Activated CD4-positive, alpha-beta T cell treated with anti-CD3 and anti-CD28 coated beads, Interleukin-2, amount 50 U/mL, for 24 hours (primary cell): ENCODE measurements at regions not wholly inside any gene's neighbourhood (a gene's known extent, or its start where the extent isn't known, plus 50 kb on each side); places are given as distances from the start of the nearest gene placed in this dataset.

Source experiments
- DNase-seq, 2 donors: peaks; one replicate each; pipeline ENCODE4 v3.0.0-alpha.2; 2020; ENCODE audit warnings: low read depth in 1 of 2, low spot score in 1 of 2

- no peak for DNase-seq
Observed at GRCh38 chr6:91500689-91501303, 913.9 kb upstream of the MAP3K7 start.

GRCh38 chr6:91498576-91498975, 911.7 kb upstream of the MAP3K7 start:
- no peak for DNase-seq

DNA sequence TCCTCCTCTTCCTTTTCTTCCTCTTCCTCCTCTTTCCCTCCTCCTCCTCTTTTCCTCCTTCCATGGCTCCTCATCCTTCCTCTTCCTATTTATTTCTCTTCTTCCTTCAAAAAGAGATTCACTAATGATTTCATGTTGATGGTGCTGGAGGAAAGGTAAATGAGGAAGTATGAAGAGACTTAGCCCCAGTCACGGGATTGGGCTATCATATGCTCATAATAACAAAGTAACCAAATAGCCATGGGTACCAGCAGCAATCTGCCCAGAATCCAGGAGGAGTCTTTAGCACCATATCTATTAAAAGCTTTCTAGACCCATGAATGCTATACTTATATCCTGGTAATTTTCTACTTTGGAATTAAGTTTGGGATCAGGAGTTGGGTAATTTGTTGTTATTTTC, 910.9 kb upstream of the MAP3K7 start:
- no peak for DNase-seq

- DNase-seq, result no peak
Observed at GRCh38 chr6:91490671-91491301, 903.9 kb upstream of the MAP3K7 start.

DNA sequence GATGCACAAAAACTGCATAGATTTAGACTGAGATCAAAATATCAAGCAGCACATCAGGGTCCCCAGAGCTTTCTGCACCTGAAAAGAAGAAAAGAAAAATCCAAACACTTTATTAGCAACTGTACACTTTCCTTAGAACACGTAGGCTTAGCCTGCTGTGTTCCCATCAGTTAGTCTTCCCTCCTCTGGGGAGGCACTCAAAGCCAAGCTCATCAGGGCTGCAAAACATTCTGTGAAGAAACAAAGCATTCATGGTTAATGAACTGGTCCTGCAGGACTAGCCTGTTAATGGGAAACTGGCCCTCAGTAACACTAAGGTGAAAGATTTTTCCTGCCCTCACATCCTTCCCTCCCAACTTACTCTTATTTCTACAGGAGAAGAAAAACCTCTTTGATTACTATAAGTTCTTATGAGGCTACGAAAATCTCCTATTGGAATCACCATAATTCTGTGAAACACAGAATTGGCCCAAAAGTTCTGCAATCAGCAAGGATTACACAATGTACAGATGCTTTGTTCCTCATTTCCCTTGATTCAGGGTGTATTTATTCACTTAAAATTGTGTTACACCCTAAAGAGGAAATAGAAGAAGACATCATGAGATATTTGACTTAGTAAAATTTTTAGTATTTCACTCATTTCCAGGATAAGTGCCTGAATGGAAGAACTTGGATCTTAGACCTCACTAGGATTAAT, 901.0 kb upstream of the MAP3K7 start:
- no peak for DNase-seq

DNA sequence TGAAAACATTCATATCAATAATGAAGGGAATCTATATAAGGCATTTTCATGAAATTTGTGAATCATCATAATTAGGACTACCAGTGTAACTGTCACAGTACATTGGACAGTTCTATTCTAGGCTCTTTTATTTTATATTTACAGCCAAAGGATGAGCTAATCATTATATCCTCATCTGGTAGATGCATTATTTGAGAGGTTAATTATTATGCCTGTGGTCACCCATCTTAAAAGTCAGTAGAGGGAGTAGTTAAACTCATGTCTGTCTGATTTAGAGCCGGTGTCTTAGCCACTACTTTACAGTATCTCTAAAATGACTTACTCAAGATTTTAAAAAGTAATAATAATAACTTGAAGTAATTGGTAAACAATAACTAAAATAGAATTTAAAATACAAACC, 899.3 kb upstream of the MAP3K7 start:
- DNase-seq, result no peak

GRCh38 chr6:91485047-91485446, 898.2 kb upstream of the MAP3K7 start:
- DNase-seq, result no peak

- DNase-seq, result no peak
Observed at GRCh38 chr6:91483415-91484105, 896.7 kb upstream of the MAP3K7 start.

DNA sequence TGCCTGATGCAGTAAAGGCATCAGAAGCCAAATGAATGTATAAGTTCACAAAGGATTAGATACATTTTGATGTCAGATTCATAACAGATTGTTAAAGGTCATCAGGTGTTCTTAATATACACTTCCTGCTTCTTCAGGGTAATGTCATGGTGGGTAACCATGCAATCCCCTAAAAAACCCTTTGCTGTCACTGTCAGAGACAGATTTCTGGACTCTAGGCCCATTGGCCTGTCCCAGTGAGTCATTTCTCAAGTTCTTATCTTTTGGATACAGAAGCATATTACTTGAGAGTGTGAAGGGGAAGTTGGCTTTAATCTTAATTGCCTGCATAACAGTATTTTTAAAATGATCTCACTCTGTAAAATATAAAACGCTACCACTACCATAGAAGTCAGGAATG, 895.6 kb upstream of the MAP3K7 start:
- DNase-seq, result no peak

GRCh38 chr6:91480402-91480801, 893.5 kb upstream of the MAP3K7 start:
- DNase-seq, result no peak

GRCh38 chr6:91477688-91478087, 890.8 kb upstream of the MAP3K7 start:
- no peak for DNase-seq

DNA sequence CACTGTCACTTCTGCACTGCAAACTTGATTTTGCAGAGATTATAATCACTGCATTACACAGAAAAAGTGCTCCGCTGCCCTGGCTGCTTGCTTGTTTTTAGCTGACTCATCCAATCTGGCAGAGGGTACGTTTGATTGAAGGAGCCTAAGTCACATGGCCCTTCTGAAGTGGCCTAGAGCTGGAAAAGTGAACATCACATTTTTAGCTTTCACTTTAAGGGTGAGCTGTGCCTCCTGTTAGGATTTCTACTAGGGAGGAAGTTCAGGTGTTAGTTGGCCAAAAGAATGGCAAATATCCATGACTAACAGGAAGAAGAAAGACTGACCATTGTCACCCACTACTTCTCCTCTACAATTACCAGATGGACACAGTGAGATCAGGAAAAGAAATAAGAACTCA, 889.1 kb upstream of the MAP3K7 start:
- DNase-seq, result no peak

DNA sequence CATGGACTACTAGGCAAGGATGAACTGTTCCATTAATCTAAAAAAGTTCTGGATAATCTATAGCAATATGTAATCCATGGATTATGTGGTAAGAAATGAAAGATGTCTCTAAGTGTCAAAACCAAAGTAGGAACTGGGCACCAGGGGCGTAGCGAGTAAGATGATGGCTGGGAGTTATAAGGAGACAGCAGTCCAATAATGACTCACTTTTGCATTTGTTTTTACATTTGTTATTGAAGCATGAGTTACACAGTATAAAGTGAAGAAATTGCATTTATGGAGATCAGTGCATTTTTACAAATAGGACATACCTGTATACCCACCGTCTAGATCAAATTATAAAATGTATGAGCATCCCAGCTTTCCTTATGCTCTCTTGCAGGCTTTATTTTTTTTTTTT, 878.5 kb upstream of the MAP3K7 start:
- DNase-seq, result no peak

- no peak for DNase-seq
Observed at GRCh38 chr6:91464718-91465117, 877.8 kb upstream of the MAP3K7 start.

- DNase-seq, result no peak
Observed at GRCh38 chr6:91464201-91464600, 877.3 kb upstream of the MAP3K7 start.

DNA sequence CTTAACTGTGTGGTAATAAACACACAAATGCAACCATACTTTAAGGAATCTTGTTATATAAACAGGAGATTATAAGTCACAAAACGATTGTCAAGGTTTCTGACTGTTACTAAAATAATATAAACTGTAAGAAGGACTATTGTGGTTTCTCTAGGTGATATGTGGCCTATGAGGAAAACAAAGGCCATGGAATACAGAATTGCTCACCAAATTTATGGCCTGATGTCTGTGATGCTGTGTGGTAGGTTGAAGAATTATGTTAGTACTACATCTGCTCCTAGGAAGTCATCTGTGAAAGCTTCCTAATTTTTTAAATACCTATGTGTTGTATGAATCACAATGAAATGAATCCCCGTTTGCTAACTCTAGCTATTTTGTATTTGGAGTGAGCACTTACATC, 875.4 kb upstream of the MAP3K7 start:
- DNase-seq, result no peak

DNA sequence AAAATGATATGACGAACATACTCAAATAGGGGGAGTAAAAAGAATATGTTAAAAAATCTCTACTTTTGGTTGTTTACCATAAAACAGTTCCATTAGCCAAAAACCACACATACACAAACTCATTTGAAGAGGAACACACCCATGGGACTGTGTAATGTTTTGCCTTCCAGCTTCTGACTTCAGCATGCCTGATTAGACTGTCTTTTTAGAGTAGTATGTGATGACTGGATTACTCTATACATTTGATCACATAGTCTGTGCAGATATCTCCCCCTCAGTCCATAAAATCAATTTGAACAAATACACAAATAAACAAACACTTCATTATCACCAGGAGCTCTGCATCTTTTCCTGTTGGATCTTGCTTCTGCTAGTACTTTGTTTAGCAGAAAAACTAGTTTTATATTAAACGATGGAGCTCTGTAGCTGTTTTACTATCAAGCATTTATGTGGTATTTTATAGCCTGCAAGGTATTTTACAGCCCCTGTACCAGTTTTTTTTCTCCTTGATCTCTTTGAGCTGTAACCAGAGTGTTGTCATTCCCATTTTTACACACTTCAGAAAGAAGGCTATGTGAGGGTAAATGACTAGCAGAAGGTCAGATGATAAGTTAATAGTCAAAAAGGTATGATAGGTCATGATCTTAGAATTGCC, 866.5 kb upstream of the MAP3K7 start:
- DNase-seq, result no peak

DNA sequence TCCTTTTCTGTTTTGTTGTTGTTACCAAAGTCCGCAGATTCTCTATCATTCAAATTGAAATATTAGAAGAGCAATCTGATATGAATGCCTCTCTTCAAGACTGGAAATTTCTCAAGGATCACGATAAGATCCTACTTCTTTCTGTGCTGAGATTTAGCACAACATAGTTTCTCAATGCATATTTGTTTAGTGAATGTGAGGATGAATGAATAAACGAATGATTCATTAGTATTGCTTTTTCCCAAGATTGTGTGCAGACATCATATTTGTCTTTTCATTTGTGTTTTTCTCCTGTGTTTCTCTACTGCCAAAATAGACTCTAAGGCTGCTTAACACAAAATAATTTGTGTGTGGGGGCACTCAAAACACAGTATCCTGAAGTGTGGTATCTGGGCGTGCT, 862.7 kb upstream of the MAP3K7 start:
- DNase-seq, result no peak

DNA sequence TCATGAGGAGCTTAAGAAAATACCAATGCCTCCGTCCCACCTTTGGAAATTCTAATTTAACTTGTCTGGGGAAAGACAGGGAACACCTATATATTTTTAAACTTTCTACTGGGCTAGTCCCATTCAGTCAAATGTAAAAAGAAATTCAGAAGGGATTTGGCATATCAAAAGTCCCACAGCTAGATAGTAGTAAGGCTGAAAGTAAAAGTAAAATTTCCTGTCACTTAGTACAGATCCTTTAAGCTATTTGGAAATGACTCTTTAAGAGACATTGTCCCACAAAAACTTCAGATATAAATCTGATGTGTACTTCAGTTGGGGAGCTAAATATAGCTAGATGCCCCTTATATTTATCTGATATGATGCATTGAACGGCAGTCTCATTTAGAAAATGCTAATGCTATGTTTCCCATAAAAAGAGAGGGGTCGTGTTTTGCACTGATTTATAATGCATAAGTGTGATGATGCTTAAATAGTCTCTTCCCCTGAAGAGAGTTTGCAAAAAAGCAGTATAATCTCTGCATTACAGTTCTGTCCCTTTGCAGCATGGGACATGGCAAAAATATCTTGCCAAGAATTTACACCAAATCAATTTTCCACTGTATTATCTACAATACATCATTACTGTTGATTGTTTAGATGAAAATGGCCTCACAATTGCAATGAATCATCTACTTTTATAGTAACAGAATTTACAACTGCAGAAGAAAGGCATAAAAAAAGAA, 860.8 kb upstream of the MAP3K7 start:
- DNase-seq, result no peak

DNA sequence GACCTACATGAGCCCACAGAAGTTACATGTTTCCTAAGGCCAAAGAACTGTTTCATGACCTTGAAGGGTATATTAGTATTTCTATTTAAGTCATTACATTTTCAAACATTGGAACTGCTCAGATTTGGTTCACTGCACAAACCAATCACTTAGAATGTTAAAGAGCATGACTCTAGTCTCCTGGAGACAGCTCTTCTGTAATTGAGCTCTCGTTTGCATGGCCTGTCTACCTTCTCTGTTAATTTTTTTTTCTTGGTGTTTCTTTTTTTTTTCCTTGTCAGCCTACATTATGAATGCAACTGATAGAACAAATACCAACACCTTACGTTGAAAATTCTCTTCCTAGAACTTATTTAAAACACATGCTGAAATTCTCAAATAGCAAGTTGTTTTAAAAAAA, 860.2 kb upstream of the MAP3K7 start:
- DNase-seq, result no peak

DNA sequence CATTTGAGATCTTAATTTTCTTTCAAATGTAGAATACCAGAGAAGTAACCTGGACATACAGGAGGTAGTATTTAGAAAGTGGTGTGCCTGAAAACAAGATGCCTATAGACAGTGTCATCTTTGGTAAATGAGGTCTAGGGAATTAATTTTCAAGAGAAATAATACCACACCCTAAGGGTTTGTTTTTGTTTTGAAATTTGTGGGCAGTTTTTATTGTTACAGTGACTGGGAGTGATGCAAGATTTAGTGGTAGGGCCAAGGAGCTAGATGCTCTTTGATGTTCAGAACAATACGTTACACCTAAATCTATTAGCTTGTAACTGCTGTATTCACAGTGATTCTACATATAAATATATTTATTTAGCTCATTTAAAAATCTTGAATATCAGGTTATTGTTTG, 856.5 kb upstream of the MAP3K7 start:
- DNase-seq, result no peak
